ENCODE measurements at regions not wholly inside any gene's neighbourhood (a gene's known extent, or its start where the extent isn't known, plus 50 kb on each side); places are given as distances from the start of the nearest gene placed in this dataset.

DNA sequence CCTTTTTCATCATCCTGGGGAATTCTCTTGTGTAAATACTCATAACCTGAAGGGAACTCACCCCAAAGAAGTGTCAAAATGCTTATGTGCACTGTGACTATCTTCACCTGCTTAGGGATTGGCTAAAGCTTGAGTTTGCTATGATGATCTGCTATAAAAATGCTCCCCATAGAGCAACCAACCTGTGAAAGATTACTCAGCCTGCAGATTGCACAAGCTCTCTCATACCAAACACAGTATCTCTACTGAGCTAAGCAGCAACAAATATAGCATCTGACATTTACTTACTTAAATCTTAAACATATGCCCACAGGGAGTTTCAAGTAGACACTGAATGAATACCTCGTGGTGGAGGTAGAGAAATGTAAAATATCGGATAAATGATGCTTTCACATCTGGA, 725.8 kb downstream of the MRPL39 start:
- TF ChIP-seq, protein P1, sequence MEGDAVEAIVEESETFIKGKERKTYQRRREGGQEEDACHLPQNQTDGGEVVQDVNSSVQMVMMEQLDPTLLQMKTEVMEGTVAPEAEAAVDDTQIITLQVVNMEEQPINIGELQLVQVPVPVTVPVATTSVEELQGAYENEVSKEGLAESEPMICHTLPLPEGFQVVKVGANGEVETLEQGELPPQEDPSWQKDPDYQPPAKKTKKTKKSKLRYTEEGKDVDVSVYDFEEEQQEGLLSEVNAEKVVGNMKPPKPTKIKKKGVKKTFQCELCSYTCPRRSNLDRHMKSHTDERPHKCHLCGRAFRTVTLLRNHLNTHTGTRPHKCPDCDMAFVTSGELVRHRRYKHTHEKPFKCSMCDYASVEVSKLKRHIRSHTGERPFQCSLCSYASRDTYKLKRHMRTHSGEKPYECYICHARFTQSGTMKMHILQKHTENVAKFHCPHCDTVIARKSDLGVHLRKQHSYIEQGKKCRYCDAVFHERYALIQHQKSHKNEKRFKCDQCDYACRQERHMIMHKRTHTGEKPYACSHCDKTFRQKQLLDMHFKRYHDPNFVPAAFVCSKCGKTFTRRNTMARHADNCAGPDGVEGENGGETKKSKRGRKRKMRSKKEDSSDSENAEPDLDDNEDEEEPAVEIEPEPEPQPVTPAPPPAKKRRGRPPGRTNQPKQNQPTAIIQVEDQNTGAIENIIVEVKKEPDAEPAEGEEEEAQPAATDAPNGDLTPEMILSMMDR (IDR thresholded peaks at IDR 0.05; ENCODE audit: low read depth, low read length), result no peak
- DNase-seq (ENCODE audit: extremely low read depth, low read depth), result no peak

DNA sequence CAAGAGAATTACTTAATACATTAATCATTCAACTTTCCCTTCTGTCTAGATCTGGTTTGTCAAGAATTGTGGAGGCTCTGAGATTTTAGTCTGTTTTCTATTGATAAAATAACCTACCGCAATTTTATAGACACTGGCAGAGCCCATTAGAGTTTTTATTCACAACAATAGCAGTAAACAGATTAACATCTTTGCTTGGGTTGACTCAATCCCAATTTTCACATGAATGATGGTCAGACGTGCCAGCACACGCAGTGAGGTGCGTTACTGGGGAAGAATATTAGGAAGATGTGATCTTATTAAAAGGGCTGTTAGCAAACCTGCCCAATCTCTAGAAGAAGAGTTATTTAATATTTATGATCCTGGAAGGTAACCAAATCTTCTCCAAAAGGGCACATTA, 736.6 kb downstream of the MRPL39 start:
- DNase-seq (ENCODE audit: extremely low read depth, low read depth), result no peak
- TF ChIP-seq, protein P1 (IDR thresholded peaks at IDR 0.05; ENCODE audit: low read depth, low read length), result no peak

DNA sequence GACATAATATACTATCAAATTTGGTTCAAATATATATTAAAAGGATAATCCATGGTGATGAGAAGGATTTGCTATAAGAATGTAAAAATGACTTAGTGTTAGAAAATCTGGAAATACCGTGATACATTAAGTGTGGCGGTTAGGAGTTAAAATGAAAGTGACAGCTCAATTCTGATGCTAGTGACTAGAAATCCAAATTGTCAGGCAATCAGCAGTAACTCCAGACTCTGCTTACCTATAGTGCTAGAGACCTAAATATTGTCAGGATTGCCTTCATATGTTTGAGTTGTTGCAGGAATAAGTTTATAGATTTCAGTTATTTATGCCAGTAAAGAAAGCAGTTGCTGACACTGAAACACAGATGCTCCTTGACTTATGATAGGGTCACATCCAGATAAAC, 737.4 kb downstream of the MRPL39 start:
- no peak for DNase-seq (ENCODE audit: extremely low read depth, low read depth)
- TF ChIP-seq, protein P1 (IDR thresholded peaks at IDR 0.05; ENCODE audit: low read depth, low read length), result no peak

DNA sequence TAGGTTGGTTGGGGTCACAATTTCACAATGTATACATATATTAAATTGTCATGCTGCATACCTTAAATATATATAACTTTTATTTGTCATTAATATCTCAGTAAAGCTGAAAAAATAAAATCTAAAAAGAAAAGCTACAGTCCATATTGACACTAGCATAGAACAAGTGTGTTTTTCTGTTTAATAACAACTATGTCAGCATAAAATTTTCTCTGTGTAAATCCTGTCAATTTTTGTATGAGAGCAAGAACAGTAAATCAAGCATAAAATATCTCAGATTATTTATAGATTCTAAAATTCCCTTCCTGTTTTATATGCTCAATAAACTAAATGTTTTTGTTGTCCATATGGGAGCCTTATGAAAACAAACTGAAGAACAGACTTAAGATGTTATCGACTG, 739.2 kb downstream of the MRPL39 start:
- TF ChIP-seq, protein P1 (IDR thresholded peaks at IDR 0.05; ENCODE audit: low read depth, low read length), result no peak
- DNase-seq (ENCODE audit: extremely low read depth, low read depth), result no peak

DNA sequence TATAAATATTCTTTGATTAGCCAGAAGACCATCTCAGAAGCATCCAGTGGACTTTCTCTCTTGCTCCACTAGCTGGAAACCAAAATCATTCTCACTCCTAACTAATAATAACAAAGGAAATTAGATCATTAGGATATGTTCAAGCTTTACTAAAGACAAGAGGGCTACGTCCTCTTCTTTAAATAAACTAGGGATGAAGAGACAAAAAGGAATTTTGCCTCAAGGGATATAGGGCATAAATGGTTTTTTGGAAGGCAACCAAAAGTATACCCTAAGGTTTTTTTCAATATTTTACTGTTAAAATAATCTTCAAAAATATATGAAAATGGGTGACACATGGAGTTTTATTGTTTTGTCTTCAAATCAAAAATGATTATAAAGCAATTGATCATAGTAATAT, 745.8 kb downstream of the MRPL39 start:
- TF ChIP-seq, protein P1 (IDR thresholded peaks at IDR 0.05; ENCODE audit: low read depth, low read length), result no peak
- DNase-seq (ENCODE audit: extremely low read depth, low read depth), result no peak

DNA sequence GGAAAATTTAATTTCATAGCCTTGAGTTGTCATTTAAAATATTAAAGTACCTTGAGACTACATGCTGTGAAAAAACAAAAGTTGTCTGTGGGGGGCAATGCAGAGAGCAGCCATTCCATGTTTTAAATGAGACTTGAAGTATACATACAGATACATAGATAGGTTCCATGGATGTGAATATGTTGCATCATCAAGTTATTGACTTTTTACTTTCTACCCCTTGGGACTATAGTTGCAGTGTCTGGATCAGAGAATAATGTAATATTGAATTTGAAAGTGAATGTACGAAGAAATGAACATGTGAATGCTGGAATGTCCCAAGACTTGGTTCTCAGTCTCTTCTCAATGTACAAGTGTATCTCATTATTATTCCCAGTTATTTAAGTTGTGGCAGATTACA, 751.0 kb downstream of the MRPL39 start:
- TF ChIP-seq, protein P1 (IDR thresholded peaks at IDR 0.05; ENCODE audit: low read depth, low read length), result no peak

DNA sequence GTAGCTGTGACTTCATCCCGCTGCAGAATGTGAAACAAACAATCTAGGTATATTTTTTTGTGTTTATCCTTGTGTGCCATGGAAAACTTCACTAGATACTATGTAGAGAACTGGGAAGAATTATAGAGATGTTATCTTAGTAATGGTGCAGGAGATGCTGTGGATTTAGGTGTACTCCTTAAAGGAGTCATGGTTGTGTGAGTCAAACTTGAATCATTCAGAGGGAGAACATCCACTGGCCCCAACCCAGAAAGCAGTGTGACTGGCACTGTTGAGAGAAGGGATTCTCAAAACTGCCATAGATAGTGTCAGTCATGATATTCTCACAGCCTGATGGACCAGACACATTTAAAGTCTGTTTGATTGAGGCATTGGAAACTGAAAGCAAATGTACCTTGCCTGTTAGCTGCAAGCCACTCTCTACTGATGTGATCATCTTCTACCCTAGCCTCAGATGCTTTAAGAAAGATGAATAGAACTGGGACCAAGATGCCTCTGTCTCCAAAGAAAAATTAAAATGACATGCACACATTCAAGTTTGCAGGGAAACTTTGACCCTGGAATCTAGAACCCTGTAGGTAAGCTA, 754.6 kb downstream of the MRPL39 start:
- DNase-seq (ENCODE audit: extremely low read depth, low read depth), result no peak
- TF ChIP-seq, protein P1 (IDR thresholded peaks at IDR 0.05; ENCODE audit: low read depth, low read length), result no peak

More for the DNA sequence above, 751.0 kb downstream of the MRPL39 start:
- DNase-seq (ENCODE audit: extremely low read depth, low read depth), result no peak

Data from AG09319 (cell line).